PC-9 (cell line): ENCODE measurements at regions not wholly inside any gene's neighbourhood (a gene's known extent, or its start where the extent isn't known, plus 50 kb on each side); places are given as distances from the start of the nearest gene placed in this dataset.

Experiments
- CTCF ChIP-seq: fragments of 200-600 bp; sonication (generic); conservative IDR thresholded peaks from 2 replicates; pipeline ENCODE4 v1.6.1; 2017; ENCODE audit warnings: mixed run types, antibody characterized with exemption, mild to moderate bottlenecking, moderate library complexity
- EZH2 ChIP-seq: fragments of 200-600 bp; sonication (generic); IDR thresholded peaks from 2 replicates; pipeline ENCODE4 v1.8.0; 2017; ENCODE audit warnings: antibody characterized with exemption, low read depth

GRCh38 chr20:56993020-56993559, 273.4 kb downstream of the BMP7 start:
- TF ChIP-seq CTCF = no peak
- TF ChIP-seq EZH2 = no peak
